ENCODE measurements at regions not wholly inside any gene's neighbourhood (a gene's known extent, or its start where the extent isn't known, plus 50 kb on each side); places are given as distances from the start of the nearest gene placed in this dataset.

GRCh38 chr2:95728878-95729596 lies 137.2 kb downstream of the TRIM43 start:
- Mint-ChIP-seq H3K4me3 (ENCODE audit: unreplicated experiment) (no peak overlapping the region), H3K36me3 (ENCODE audit: low read depth, unreplicated experiment) (peaks cover 7% of the 10 kb centered on the region), H3K9me3 (ENCODE audit: unreplicated experiment) (no peaks in the 10 kb centered on the region), H3K27me3 (ENCODE audit: unreplicated experiment) (peaks cover 3% of the 10 kb centered on the region), H3K27ac (ENCODE audit: unreplicated experiment) (no peak overlapping the region), H3K4me1 (ENCODE audit: unreplicated experiment) (peaks cover 13% of the 10 kb centered on the region)
- peak; percentile 60 for TF ChIP-seq CTCF (IDR thresholded peaks at IDR 0.05; ENCODE audit: unreplicated experiment)
- peak; percentile 67 for DNase-seq (ENCODE audit: low spot score)

GRCh38 chr2:95729597-95729955 lies 137.8 kb downstream of the TRIM43 start:
- H3K4me1 Mint-ChIP-seq (ENCODE audit: unreplicated experiment), result peaks cover 13% of the 10 kb centered on the region
- DNase-seq (ENCODE audit: low spot score), result no peak
- H3K9me3 Mint-ChIP-seq (ENCODE audit: unreplicated experiment), result no peaks in the 10 kb centered on the region
- no peak overlapping the region for H3K4me3 Mint-ChIP-seq (ENCODE audit: unreplicated experiment)
- TF ChIP-seq CTCF (IDR thresholded peaks at IDR 0.05; ENCODE audit: unreplicated experiment), result no peak
- peaks cover 7% of the 10 kb centered on the region for H3K36me3 Mint-ChIP-seq (ENCODE audit: low read depth, unreplicated experiment)
- H3K27ac Mint-ChIP-seq (ENCODE audit: unreplicated experiment), result no peak overlapping the region
- H3K27me3 Mint-ChIP-seq (ENCODE audit: unreplicated experiment), result peaks cover 3% of the 10 kb centered on the region

GRCh38 chr2:95730813-95731212 lies 139.0 kb downstream of the TRIM43 start:
- H3K27me3 Mint-ChIP-seq (ENCODE audit: unreplicated experiment), result peaks cover 3% of the 10 kb centered on the region
- no peak for DNase-seq (ENCODE audit: low spot score)
- peaks cover 12% of the 10 kb centered on the region for H3K4me1 Mint-ChIP-seq (ENCODE audit: unreplicated experiment)
- no peak for TF ChIP-seq CTCF (IDR thresholded peaks at IDR 0.05; ENCODE audit: unreplicated experiment)
- peaks cover 7% of the 10 kb centered on the region for H3K36me3 Mint-ChIP-seq (ENCODE audit: low read depth, unreplicated experiment)
- H3K4me3 Mint-ChIP-seq (ENCODE audit: unreplicated experiment), result no peak overlapping the region
- H3K27ac Mint-ChIP-seq (ENCODE audit: unreplicated experiment), result no peak overlapping the region
- H3K9me3 Mint-ChIP-seq (ENCODE audit: unreplicated experiment), result no peaks in the 10 kb centered on the region

GRCh38 chr2:95734976-95735890 lies 143.4 kb downstream of the TRIM43 start:
- H3K4me3 Mint-ChIP-seq (ENCODE audit: unreplicated experiment), result no peak overlapping the region
- no peak overlapping the region for H3K27ac Mint-ChIP-seq (ENCODE audit: unreplicated experiment)
- H3K27me3 Mint-ChIP-seq (ENCODE audit: unreplicated experiment), result peaks cover 4% of the 10 kb centered on the region

More at GRCh38 chr2:95734976-95735890, 143.4 kb downstream of the TRIM43 start:
- no peak for DNase-seq (ENCODE audit: low spot score)
- Mint-ChIP-seq H3K36me3 (ENCODE audit: low read depth, unreplicated experiment) (peaks cover 7% of the 10 kb centered on the region), H3K4me1 (ENCODE audit: unreplicated experiment) (no peaks in the 10 kb centered on the region), H3K9me3 (ENCODE audit: unreplicated experiment) (no peaks in the 10 kb centered on the region)
- TF ChIP-seq CTCF (IDR thresholded peaks at IDR 0.05; ENCODE audit: unreplicated experiment), result no peak
